ENCODE measurements at regions not wholly inside any gene's neighbourhood (a gene's known extent, or its start where the extent isn't known, plus 50 kb on each side); places are given as distances from the start of the nearest gene placed in this dataset.

DNA sequence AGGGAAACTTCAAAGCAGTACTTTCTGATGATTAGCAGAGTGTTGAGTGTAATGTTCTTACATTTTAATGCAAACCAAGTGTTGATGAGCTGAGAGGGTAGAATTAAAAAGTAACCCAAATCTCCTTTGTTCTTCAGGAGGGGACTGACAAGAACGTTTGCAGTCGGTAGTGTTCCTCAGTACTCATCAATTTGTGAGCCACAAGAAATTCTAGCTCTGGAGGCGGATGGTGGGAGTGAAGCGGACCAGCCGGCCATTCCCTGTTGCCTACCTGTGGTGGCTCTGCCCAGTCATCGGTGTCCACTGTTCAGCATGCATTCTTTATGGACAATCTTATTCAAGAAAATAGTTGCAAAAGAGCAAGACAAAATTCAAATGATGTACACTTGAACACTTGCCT, 438.6 kb upstream of the POU3F3 start:
- DNase-seq: no peak

- no peak for DNase-seq
Observed at GRCh38 chr2:104416339-104417000, 437.4 kb upstream of the POU3F3 start.

GRCh38 chr2:104420420-104420819, 433.5 kb upstream of the POU3F3 start:
- no peak for DNase-seq

DNA sequence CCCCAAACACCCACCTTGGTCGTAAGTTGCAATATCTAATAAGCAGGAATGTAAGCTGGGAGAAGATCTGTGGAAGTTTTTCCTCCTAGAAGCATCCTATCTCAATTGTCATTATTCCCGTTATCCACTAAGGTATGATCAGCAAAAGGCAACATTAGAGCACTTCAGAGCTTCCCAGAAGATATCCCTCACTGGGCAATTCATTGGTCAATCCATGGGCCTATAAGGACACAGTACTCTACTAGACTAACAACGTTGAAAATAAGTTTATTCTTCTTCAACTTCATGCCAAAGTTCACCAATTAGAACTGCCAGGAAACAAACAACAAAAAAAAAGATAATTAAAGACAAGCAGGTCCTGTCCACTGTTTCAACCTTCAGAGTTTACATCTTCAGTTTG, 433.0 kb upstream of the POU3F3 start:
- DNase-seq: no peak

DNA sequence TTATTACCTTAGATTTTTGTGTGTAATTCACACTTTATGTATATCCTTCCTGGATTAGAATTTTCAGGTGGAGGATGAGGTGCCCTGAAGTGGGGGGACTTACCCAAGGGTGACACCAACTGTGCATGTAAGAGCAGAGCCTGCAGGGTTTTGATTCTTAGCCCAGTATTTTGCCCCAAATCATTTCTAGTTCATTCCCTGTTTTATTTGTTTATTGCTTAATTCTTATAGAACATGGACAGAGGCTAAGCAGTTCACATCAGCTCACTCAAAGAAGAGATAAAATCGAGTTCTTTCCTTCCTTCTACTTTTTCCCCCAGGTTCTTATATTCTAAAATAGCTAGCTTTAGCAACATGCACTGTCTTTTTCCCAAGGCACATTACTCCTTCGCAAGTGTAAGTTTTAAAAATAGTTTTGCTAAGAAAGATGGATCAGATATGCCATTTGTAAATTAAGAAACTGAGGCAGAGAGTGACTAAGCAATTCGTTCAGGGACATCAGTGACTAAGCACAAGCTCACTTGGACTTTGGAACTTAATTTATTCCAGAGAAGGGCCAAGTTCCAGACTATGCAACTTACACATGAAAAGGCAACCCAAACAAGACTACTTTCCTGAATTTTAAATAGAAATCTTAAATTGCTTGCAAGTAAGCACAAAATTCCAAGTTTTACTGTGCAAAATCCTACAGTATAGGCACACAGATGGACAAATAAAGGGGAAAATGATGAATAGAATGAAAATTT, 427.9 kb upstream of the POU3F3 start:
- no peak for DNase-seq

DNA sequence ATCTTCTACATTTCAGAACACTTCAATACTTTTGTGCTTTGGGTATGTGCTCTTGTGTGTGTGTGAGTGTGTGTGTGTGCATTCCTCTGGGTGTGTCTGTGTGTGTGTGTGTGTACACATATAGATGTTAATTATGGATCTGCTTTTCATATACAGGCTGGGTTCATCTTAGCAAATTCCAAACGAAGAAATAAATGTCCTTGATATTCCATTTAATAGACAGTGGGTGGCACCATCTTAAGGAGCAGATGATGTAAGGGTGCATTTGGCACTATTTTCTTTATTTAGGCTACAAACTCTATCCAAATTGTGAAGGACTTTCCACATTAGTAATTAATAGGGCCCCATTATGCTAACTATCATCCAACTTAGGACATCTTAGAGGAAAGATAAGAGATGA, 425.8 kb upstream of the POU3F3 start:
- DNase-seq: no peak

GRCh38 chr2:104429639-104430358, 424.1 kb upstream of the POU3F3 start:
- DNase-seq: no peak

- no peak for DNase-seq
Observed at GRCh38 chr2:104430359-104430740, 423.6 kb upstream of the POU3F3 start.

DNA sequence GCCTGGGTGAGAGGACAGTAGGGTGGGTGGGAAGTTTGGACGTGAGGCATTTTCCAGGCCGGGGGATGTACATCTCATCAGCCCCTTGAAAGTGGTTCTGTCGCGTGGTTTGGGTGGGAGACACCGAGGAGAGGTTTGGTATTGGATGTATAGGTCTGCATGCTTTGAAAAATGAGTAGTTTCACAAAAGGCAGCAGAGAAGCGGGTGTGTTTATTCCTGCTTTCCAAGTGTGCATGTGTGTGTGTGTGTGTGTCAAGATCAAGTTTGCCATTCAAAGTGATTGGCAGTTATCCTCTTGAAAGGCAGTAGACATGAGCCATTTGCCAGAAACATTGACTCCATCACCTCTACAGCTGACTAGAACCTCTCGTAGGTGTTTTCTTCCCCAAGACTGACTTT, 423.1 kb upstream of the POU3F3 start:
- DNase-seq: no peak

GRCh38 chr2:104431701-104432121, 422.2 kb upstream of the POU3F3 start:
- DNase-seq: no peak

- no peak for DNase-seq
Observed at GRCh38 chr2:104432401-104432800, 421.5 kb upstream of the POU3F3 start.

DNA sequence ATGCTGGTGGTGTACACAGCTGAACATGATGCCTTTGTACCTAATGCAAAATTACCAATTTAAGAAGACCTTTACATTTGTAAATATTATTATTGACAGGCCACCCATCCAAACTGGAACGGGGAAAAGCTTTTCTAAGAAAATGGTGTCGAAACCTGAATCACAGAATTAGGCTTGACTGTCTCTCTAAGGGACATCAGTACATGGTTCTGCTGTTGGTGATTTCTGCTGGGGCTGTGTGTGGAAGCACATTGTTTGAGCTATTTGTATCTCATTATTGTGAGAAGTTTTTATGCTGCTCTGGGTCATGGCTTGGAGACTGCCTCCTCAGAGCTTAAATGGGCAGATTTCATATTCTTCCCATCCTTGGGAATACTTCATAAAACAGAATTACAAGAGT, 420.9 kb upstream of the POU3F3 start:
- no peak for DNase-seq

DNA sequence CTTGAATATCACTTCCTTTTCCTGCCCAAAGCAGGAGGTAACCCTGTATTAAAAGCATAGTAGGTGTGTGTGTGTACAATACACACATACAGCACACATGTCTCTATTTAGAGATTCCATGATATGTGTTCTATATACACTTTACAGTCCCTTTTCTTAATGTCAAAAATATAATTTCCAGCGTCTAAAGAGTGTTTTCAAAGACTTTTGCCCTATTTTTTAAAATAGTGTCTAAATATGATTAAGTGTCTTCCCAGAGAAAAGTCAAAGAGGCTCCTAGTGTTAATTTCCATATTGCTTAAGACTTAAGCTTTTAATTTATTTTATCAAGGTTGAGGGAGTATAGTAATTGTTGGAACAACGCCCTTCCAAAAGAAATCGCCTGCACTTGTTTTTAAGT, 420.3 kb upstream of the POU3F3 start:
- DNase-seq: no peak

DNA sequence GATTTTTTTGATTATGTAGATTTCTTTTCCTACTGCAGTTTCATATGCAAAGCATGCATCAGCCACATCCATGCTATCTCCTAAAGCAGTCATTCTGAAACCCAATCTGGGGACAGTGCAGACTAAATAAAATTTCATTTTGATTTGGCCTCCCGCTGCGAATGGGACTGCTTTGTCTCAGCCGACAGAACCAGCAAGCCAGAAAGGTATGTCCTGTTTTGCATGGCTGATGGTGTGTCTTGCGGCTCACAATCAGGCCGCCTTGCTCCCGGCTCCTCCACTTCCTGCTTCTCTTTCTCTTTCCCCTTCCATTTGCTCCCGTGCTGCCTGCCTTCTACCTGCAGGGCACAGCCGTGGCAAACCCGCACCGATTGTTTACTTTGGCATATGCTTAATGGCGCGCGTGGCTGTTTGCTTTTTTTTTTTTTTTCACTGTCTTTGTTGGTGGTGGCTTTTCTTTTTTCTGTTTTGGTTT, 419.6 kb upstream of the POU3F3 start:
- DNase-seq: no peak

- DNase-seq: no peak
Observed at GRCh38 chr2:104434966-104435365, 418.9 kb upstream of the POU3F3 start.

DNA sequence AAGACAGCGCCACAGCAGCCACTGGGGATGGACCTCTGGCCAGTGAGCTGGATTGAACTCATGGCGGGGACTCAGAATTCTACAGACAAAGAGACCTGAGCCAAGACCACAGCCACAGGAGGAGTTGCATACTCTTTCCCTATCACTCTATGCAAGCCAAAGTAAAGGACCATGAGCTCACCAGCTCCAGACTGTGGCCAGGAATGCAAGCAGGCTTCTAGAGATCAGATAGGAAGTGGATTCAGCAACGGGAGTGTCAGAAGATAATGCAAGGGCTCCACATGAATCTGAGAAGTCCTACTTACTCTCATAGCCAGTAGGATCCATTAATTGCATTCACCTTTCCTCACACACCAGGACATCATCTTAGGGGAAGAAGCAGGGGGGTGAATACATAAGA, 415.4 kb upstream of the POU3F3 start:
- no peak for DNase-seq

- DNase-seq: no peak
Observed at GRCh38 chr2:104443145-104443544, 410.8 kb upstream of the POU3F3 start.

DNA sequence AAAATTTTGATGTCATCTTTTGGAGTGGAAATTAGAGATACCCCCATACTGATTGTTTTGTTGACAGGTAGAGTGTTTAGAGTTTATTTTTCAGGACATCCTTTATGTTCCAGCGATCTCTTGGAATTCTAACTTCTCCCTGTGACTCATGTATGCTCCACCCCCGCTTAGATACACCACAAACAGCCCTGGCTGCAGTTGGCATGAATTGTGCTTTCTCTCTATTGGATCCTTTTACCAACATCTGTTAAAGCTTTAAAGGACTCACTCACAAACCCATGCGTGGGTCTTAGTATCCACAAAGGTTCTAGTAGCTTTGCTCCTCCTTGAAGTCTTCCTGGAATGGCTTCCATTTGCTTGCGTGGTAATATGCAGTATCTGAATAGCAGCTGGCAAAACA, 409.5 kb upstream of the POU3F3 start:
- no peak for DNase-seq

GRCh38 chr2:104444889-104445288, 409.0 kb upstream of the POU3F3 start:
- no peak for DNase-seq

DNA sequence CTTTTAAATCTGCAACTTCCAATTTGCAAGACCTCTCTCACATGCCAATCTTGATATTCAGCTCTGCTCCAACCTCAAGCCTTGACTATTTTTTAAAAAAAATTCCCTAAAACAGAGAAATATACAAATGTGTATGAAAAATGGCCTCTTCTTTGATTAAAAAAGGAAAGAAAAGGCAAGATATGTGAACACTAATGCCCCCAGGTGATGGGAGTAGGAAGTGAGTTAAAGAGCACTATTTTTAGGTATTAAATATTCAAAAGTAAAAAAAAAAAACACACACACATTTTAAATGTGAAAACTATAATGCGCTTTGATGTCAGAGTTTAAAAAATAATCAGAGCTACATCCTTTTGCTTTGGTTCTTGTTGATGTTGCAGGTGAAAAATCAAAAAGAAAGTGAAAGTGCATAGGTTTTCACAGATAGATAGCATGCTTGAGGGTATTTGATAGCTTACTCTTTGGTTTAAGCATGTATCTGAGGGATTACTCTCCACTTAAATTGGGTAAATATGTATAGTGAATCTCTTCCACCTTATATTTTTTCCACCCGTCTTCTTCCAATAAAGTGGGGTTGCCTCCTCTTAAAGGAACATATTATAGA, 406.0 kb upstream of the POU3F3 start:
- no peak for DNase-seq

GRCh38 chr2:104448661-104449440, 405.1 kb upstream of the POU3F3 start:
- DNase-seq: no peak

GRCh38 chr2:104452558-104452957, 401.4 kb upstream of the POU3F3 start:
- no peak for DNase-seq

GRCh38 chr2:104462731-104463130, 391.2 kb upstream of the POU3F3 start:
- DNase-seq: no peak

All from activated CD8-positive, alpha-beta memory T cell treated with anti-CD3 and anti-CD28 coated beads for 24 hours (primary cell).